ENCODE measurements at regions not wholly inside any gene's neighbourhood (a gene's known extent, or its start where the extent isn't known, plus 50 kb on each side); places are given as distances from the start of the nearest gene placed in this dataset.

- no peak overlapping the region for H3K4me3 ChIP-seq
- no peak for TF ChIP-seq CTCF (IDR thresholded peaks at IDR 0.05)
- H3K27ac ChIP-seq: no peak overlapping the region
- DNase-seq (ENCODE audit: low spot score): no peak
Observed at GRCh38 chrX:69103539-69103938, 61.7 kb downstream of the PJA1 start.

GRCh38 chrX:69102612-69103194, 62.5 kb downstream of the PJA1 start:
- Histone ChIP-seq H3K4me3 (no peak overlapping the region), H3K27ac (no peak overlapping the region)
- TF ChIP-seq CTCF (IDR thresholded peaks at IDR 0.05): no peak
- DNase-seq (ENCODE audit: low spot score): no peak

GRCh38 chrX:69101683-69102251, 63.5 kb downstream of the PJA1 start:
- no peak for TF ChIP-seq CTCF (IDR thresholded peaks at IDR 0.05)
- DNase-seq (ENCODE audit: low spot score): no peak
- no peak overlapping the region for H3K4me3 ChIP-seq
- H3K27ac ChIP-seq: no peak overlapping the region

GRCh38 chrX:69100478-69100877, 64.8 kb downstream of the PJA1 start:
- no peak overlapping the region for H3K27ac ChIP-seq
- TF ChIP-seq CTCF (IDR thresholded peaks at IDR 0.05): no peak
- no peak for DNase-seq (ENCODE audit: low spot score)
- no peak overlapping the region for H3K4me3 ChIP-seq

- no peak overlapping the region for H3K27ac ChIP-seq
- no peak for TF ChIP-seq CTCF (IDR thresholded peaks at IDR 0.05)
- no peak for DNase-seq (ENCODE audit: low spot score)
- H3K4me3 ChIP-seq: no peak overlapping the region
Observed at GRCh38 chrX:69097451-69098236, 67.6 kb downstream of the PJA1 start.

GRCh38 chrX:69096963-69097362, 68.3 kb downstream of the PJA1 start:
- Histone ChIP-seq H3K4me3 (no peak overlapping the region), H3K27ac (no peak overlapping the region)
- no peak for DNase-seq (ENCODE audit: low spot score)
- TF ChIP-seq CTCF (IDR thresholded peaks at IDR 0.05): no peak

Measured in coronary artery (tissue), 2 donors.